ENCODE measurements at regions not wholly inside any gene's neighbourhood (a gene's known extent, or its start where the extent isn't known, plus 50 kb on each side); places are given as distances from the start of the nearest gene placed in this dataset.

GRCh38 chr10:131577786-131578471, 266.4 kb upstream of the TCERG1L start:
- Histone ChIP-seq H4K20me1 (ENCODE audit: control insufficient read depth, insufficient read depth) (no peaks in the 10 kb centered on the region), H3K79me2 (ENCODE audit: control insufficient read depth, insufficient read depth, low read length) (no peaks in the 10 kb centered on the region), H3K27ac (ENCODE audit: control insufficient read depth, insufficient read depth) (no peak overlapping the region), H3K9ac (ENCODE audit: control insufficient read depth, insufficient read depth, low read length) (no peak overlapping the region), H3K27me3 (replicated peaks in 1 of 2; ENCODE audit: control insufficient read depth in 2 of 2, insufficient read depth in 2 of 2, low read length in 1 of 2) (no peaks in the 10 kb centered on the region), H3K36me3 (ENCODE audit: control insufficient read depth in 2 of 2, insufficient read depth in 2 of 2, low read length in 1 of 2) (no peaks in the 10 kb centered on the region), H3K4me1 (ENCODE audit: control insufficient read depth, insufficient read depth, low read length) (no peaks in the 10 kb centered on the region), H2AFZ (ENCODE audit: control insufficient read depth, low read depth, low read length) (no peak overlapping the region), H3K9me3 (replicated peaks; ENCODE audit: control insufficient read depth, insufficient read depth, low read length) (no peaks in the 10 kb centered on the region), H3K4me3 (no peak overlapping the region), H3K4me2 (ENCODE audit: control insufficient read depth, insufficient read depth) (no peak overlapping the region)
- FAIRE-seq (no peak), ATAC-seq (no peak), DNase-seq (ENCODE audit: low read depth, low spot score) (no peak)
- intact Hi-C loops (cut with micrococcal nuclease; ENCODE audit: unreplicated experiment) (no loop called here), in situ Hi-C loops (cut with MboI) (no loop called here)
- WGBS (ENCODE audit: insufficient coverage, insufficient replicate concordance, low lambda C conversion rate, missing lambda C conversion rate), result 72% methylated on average over 11 of the region's 24 CpGs
- POLR2A ChIA-PET, result no interaction called here
- TF ChIP-seq POLR2A (IDR thresholded peaks at IDR 0.05; ENCODE audit: low read depth, low read length) (no peak), ZBTB33 (IDR thresholded peaks at IDR 0.05) (no peak), CBFB (IDR thresholded peaks at IDR 0.05; ENCODE audit: low read depth) (no peak), DPF2 (IDR thresholded peaks at IDR 0.05) (no peak), TAF1 (IDR thresholded peaks at IDR 0.05; ENCODE audit: borderline replicate concordance, low read depth, low read length) (no peak), RAD21 (IDR thresholded peaks at IDR 0.05; ENCODE audit: insufficient read depth, low read depth, low read length) (no peak), NFYA (IDR thresholded peaks at IDR 0.05; ENCODE audit: borderline replicate concordance, low read depth, low read length) (no peak), FOXM1 (IDR thresholded peaks at IDR 0.05; ENCODE audit: low read depth, low read length) (no peak), MTA3 (IDR thresholded peaks at IDR 0.05; ENCODE audit: borderline replicate concordance, low read length) (no peak), HSF1 (IDR thresholded peaks at IDR 0.05; ENCODE audit: low read depth, low read length) (no peak), TCF7 (IDR thresholded peaks at IDR 0.05; ENCODE audit: borderline replicate concordance) (no peak), IKZF2 (IDR thresholded peaks at IDR 0.05) (no peak)
- CTCF ChIA-PET, result no interaction called here
- SMC1A ChIA-PET (ENCODE audit: uncharacterized antibody, unreplicated experiment), result no interaction called here
- RAD21 ChIA-PET (ENCODE audit: unreplicated experiment), result no interaction called here
- BruUV-seq (replicated peaks), result no TSS peak
